Endodermal cell (in vitro differentiated cells): ENCODE measurements at regions not wholly inside any gene's neighbourhood (a gene's known extent, or its start where the extent isn't known, plus 50 kb on each side); places are given as distances from the start of the nearest gene placed in this dataset.

Experiments used
- DNase-seq: peaks from one replicate; pipeline ENCODE4 v3.0.0-alpha.2; 2017
- H3K27ac ChIP-seq: 2 replicates; pipeline ENCODE4 v1.5.1; 2013; ENCODE audit warnings: mild to moderate bottlenecking, low read depth, low read length, moderate library complexity
- H3K27me3 ChIP-seq: 2 replicates; pipeline ENCODE4 v1.6.1; 2013; ENCODE audit warnings: mild to moderate bottlenecking, low read length, moderate library complexity; ENCODE audit not compliant: insufficient read depth, control insufficient read depth, poor library complexity, severe bottlenecking
- H3K36me3 ChIP-seq: 2 replicates; pipeline ENCODE4 v1.7.0; 2013; ENCODE audit warnings: mild to moderate bottlenecking, low read length, moderate library complexity; ENCODE audit not compliant: control insufficient read depth, insufficient read depth
- H3K4me1 ChIP-seq: one replicate; pipeline ENCODE4 v1.7.0; 2013; ENCODE audit warnings: low read length; ENCODE audit not compliant: control insufficient read depth, insufficient read depth
- H3K4me3 ChIP-seq: 2 replicates; pipeline ENCODE4 v1.5.1; 2013; ENCODE audit warnings: mild to moderate bottlenecking, low read length, moderate library complexity
- H3K9ac ChIP-seq: 2 replicates; pipeline ENCODE4 v1.6.1; 2013; ENCODE audit warnings: mild to moderate bottlenecking, low read length, moderate library complexity; ENCODE audit not compliant: poor library complexity, severe bottlenecking; ENCODE audit errors: extremely low read depth
- H3K9me3 ChIP-seq: 2 replicates; pipeline ENCODE4 v1.6.1; 2013; ENCODE audit warnings: mild to moderate bottlenecking, low read length, moderate library complexity; ENCODE audit not compliant: control insufficient read depth
- H3K27ac Mint-ChIP-seq: 2 replicates; pipeline ENCODE4 v1.8.0; 2020; ENCODE audit warnings: mixed read lengths
- H3K27me3 Mint-ChIP-seq: 2 replicates; pipeline ENCODE4 v1.8.0; 2021; ENCODE audit warnings: mild to moderate bottlenecking, mixed read lengths; ENCODE audit not compliant: insufficient read depth
- H3K36me3 Mint-ChIP-seq: 2 replicates; pipeline ENCODE4 v1.8.0; 2020; ENCODE audit warnings: low read depth, mixed read lengths
- H3K4me1 Mint-ChIP-seq: 2 replicates; pipeline ENCODE4 v1.8.0; 2020; ENCODE audit warnings: mixed read lengths
- H3K4me3 Mint-ChIP-seq: 2 replicates; pipeline ENCODE4 v1.8.0; 2020; ENCODE audit warnings: mild to moderate bottlenecking, moderate library complexity, mixed read lengths
- H3K9me3 Mint-ChIP-seq: 2 replicates; pipeline ENCODE4 v1.8.0; 2020; ENCODE audit warnings: mild to moderate bottlenecking, mixed read lengths
- TF ChIP-seq, protein P1 (sequence below): fragments of 200-600 bp; sonication (generic); conservative IDR thresholded peaks from 2 replicates; pipeline ENCODE4 v1.5.0; 2021; ENCODE audit warnings: antibody characterized with exemption, mild to moderate bottlenecking

GRCh38 chr12:63028951-63029350 is 94.0 kb upstream of the PPM1H start:
- no peak for DNase-seq
- Mint-ChIP-seq H3K9me3 (peaks cover 13% of the 10 kb centered on the region), H3K4me3 (no peak overlapping the region), H3K4me1 (peaks cover 8% of the 10 kb centered on the region), H3K36me3 (no peaks in the 10 kb centered on the region), H3K27ac (no peak overlapping the region), H3K27me3 (no peaks in the 10 kb centered on the region)
- Histone ChIP-seq H3K27me3 (no peaks in the 10 kb centered on the region), H3K27ac (no peak overlapping the region), H3K9me3 (peaks cover 6% of the 10 kb centered on the region), H3K9ac (no peak overlapping the region), H3K4me1 (no peaks in the 10 kb centered on the region), H3K36me3 (no peaks in the 10 kb centered on the region), H3K4me3 (no peak overlapping the region)
- TF ChIP-seq, protein P1, sequence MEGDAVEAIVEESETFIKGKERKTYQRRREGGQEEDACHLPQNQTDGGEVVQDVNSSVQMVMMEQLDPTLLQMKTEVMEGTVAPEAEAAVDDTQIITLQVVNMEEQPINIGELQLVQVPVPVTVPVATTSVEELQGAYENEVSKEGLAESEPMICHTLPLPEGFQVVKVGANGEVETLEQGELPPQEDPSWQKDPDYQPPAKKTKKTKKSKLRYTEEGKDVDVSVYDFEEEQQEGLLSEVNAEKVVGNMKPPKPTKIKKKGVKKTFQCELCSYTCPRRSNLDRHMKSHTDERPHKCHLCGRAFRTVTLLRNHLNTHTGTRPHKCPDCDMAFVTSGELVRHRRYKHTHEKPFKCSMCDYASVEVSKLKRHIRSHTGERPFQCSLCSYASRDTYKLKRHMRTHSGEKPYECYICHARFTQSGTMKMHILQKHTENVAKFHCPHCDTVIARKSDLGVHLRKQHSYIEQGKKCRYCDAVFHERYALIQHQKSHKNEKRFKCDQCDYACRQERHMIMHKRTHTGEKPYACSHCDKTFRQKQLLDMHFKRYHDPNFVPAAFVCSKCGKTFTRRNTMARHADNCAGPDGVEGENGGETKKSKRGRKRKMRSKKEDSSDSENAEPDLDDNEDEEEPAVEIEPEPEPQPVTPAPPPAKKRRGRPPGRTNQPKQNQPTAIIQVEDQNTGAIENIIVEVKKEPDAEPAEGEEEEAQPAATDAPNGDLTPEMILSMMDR = no peak

DNA sequence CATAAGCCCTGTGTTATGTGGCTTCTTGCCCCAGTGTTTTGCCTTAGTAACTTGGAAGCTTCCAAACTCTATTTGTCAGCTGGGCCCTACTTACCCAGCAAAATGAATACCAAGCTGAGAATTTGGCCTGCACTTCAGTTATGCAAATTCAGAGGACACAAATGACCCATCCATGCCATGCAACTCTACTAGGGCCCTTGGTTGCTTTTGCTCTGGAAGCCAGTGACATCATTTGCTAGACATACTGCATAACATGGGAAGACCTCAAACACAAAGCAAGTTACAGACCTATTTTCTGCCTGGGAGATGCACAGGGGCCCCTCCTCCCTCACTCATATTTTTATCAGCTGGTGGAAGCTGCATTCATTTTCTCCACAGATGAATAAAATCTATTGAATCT is 90.2 kb upstream of the PPM1H start:
- TF ChIP-seq, protein P1 = no peak
- no peak for DNase-seq
- Mint-ChIP-seq H3K4me1 (peaks cover 14% of the 10 kb centered on the region), H3K4me3 (no peak overlapping the region), H3K36me3 (no peaks in the 10 kb centered on the region), H3K27me3 (no peaks in the 10 kb centered on the region), H3K9me3 (peaks cover 15% of the 10 kb centered on the region), H3K27ac (no peak overlapping the region)
- H3K27ac ChIP-seq = no peak overlapping the region
- no peaks in the 10 kb centered on the region for H3K27me3 ChIP-seq
- no peak overlapping the region for H3K4me3 ChIP-seq
- H3K9me3 ChIP-seq = peaks cover 6% of the 10 kb centered on the region
- no peak overlapping the region for H3K9ac ChIP-seq
- no peaks in the 10 kb centered on the region for H3K36me3 ChIP-seq
- no peaks in the 10 kb centered on the region for H3K4me1 ChIP-seq

DNA sequence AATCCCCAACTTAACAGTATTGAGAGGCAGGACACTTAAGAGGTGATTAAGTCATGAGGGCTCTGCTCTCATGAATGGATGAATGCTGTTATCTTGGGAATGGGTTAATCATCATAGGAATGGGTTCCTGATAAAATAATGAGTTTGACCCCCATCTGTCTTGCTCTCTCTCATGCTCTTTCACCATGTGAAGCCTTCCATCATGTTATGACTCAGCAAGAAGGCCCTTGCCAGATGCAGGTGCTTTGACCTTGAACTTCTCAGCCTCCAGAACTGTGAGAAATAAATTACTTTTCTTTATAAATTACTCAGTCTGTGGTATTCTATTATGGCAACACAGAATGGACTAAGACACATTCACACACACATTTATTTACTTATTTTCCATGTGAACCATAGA is 89.0 kb upstream of the PPM1H start:
- peaks cover 4% of the 10 kb centered on the region for H3K9me3 Mint-ChIP-seq
- no peaks in the 10 kb centered on the region for H3K36me3 ChIP-seq
- no peaks in the 10 kb centered on the region for H3K27me3 Mint-ChIP-seq
- no peak for DNase-seq
- H3K27ac ChIP-seq = no peak overlapping the region
- TF ChIP-seq, protein P1 = no peak
- no peak overlapping the region for H3K27ac Mint-ChIP-seq
- no peak overlapping the region for H3K4me3 Mint-ChIP-seq
- no peaks in the 10 kb centered on the region for H3K27me3 ChIP-seq
- no peaks in the 10 kb centered on the region for H3K9me3 ChIP-seq
- no peaks in the 10 kb centered on the region for H3K4me1 ChIP-seq
- H3K9ac ChIP-seq = no peak overlapping the region
- peaks cover 19% of the 10 kb centered on the region for H3K4me1 Mint-ChIP-seq
- no peaks in the 10 kb centered on the region for H3K36me3 Mint-ChIP-seq
- no peak overlapping the region for H3K4me3 ChIP-seq
